Mammary epithelial cell (primary cell): ENCODE measurements at regions not wholly inside any gene's neighbourhood (a gene's known extent, or its start where the extent isn't known, plus 50 kb on each side); places are given as distances from the start of the nearest gene placed in this dataset.

Source experiments
- EZH2 ChIP-seq: IDR thresholded peaks from 2 replicates; pipeline ENCODE4 v1.6.1; 2012; ENCODE audit warnings: low read length, inconsistent platforms, borderline replicate concordance
- TF ChIP-seq, protein P1 (sequence below), 2 donors: IDR thresholded peaks in 1 of 2; conservative IDR thresholded peaks in 1 of 2; 2 replicates each; pipeline ENCODE4 v1.5.1; 2011 to 2012; ENCODE audit warnings: inconsistent platforms in 2 of 2, low read length in 2 of 2, mild to moderate bottlenecking in 2 of 2, control low read depth in 1 of 2, low read depth in 1 of 2; ENCODE audit not compliant: insufficient read depth in 1 of 2; ENCODE audit errors: extremely low read depth in 1 of 2

DNA sequence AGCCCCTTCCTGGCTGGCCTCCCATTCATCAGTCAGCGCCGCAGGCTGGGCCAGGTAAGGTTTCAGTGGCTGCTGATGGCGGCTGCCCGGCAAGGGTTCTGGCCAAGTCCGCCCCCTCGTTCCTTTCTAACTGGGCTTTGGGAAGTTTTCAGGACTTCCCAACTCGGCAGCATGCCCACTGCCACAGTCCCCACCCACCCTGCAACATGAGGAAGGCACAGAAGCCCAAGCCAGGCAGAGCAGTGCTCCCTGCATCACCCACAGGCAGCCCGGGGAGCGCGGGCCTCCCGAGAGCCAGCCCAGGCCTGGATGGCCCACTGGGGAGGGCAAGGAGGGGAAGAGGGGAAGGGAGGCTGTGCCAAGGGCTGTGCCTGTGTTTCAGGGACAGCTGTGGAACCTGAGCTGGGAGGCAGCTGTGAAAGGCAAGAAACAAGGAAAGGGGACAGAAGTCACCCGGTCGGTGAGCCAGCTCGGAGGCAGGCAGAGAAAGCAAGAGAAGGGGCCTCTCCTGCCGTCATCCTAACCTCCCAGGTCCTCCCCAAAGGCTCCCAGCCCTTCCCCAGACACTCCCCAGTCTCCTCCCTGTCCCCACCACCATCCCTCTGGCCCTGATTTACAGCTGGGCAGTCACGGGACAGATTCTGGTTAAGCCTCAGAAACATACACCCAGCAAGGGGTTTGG, 73.9 kb downstream of the CPN2 start:
- TF ChIP-seq, protein P1, sequence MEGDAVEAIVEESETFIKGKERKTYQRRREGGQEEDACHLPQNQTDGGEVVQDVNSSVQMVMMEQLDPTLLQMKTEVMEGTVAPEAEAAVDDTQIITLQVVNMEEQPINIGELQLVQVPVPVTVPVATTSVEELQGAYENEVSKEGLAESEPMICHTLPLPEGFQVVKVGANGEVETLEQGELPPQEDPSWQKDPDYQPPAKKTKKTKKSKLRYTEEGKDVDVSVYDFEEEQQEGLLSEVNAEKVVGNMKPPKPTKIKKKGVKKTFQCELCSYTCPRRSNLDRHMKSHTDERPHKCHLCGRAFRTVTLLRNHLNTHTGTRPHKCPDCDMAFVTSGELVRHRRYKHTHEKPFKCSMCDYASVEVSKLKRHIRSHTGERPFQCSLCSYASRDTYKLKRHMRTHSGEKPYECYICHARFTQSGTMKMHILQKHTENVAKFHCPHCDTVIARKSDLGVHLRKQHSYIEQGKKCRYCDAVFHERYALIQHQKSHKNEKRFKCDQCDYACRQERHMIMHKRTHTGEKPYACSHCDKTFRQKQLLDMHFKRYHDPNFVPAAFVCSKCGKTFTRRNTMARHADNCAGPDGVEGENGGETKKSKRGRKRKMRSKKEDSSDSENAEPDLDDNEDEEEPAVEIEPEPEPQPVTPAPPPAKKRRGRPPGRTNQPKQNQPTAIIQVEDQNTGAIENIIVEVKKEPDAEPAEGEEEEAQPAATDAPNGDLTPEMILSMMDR (conservative IDR thresholded peaks at IDR 0.05 in 1 of 2, IDR thresholded peaks at IDR 0.05 in 1 of 2; ENCODE audit: extremely low read depth in 1 of 2, insufficient read depth in 1 of 2, low read depth in 1 of 2, low read length in 2 of 2): no peak
- TF ChIP-seq EZH2: no peak
